ENCODE measurements at regions not wholly inside any gene's neighbourhood (a gene's known extent, or its start where the extent isn't known, plus 50 kb on each side); places are given as distances from the start of the nearest gene placed in this dataset.
A peak's percentile ranks its signal among the peaks of the same experiment; 100 is the strongest.

- no peak for TF ChIP-seq TCF12 (IDR thresholded peaks at IDR 0.05)
- TF ChIP-seq TCF12 (CRISPR knock-in tag; IDR thresholded peaks at IDR 0.05), result peak; percentile 97
- peak; percentile 31; the same call in 1 of the 2 replicates for TF ChIP-seq SRY (CRISPR knock-in tag; IDR thresholded peaks at IDR 0.05)
- TF ChIP-seq AGO2 (optimal IDR thresholded peaks at IDR 0.05; ENCODE audit: low read depth, low read length), result peak; percentile 42
- TF ChIP-seq RXRA (CRISPR knock-in tag; IDR thresholded peaks at IDR 0.05), result peak; percentile 92
- TF ChIP-seq ZNF180 (CRISPR knock-in tag; IDR thresholded peaks at IDR 0.05; ENCODE audit: borderline replicate concordance, low read depth), result no peak
- TF ChIP-seq TBX2 (CRISPR knock-in tag; IDR thresholded peaks at IDR 0.05; ENCODE audit: borderline replicate concordance), result peak; percentile 96
- TF ChIP-seq FOXO1 (CRISPR knock-in tag; IDR thresholded peaks at IDR 0.05), result peak; percentile 83; the same call in 1 of the 2 replicates
- peak; percentile 72; the same call in 1 of the 2 replicates for TF ChIP-seq ZNF878 (CRISPR knock-in tag; IDR thresholded peaks at IDR 0.05)
- TF ChIP-seq ZNF121 (CRISPR knock-in tag; IDR thresholded peaks at IDR 0.05), result peak; percentile 53; the same call in 1 of the 2 replicates
- peak; percentile 89; the same call in 1 of the 2 replicates for TF ChIP-seq ZNF740 (CRISPR knock-in tag; IDR thresholded peaks at IDR 0.05)
- no peak for TF ChIP-seq CAMTA2 (CRISPR knock-in tag; IDR thresholded peaks at IDR 0.05; ENCODE audit: borderline replicate concordance)
- peak; percentile 75; the same call in 1 of the 2 replicates for TF ChIP-seq SPEN (CRISPR knock-in tag; IDR thresholded peaks at IDR 0.05; ENCODE audit: low read depth)
- peak; percentile 46 for TF ChIP-seq GABPB1 (CRISPR knock-in tag; IDR thresholded peaks at IDR 0.05)
- TF ChIP-seq TCF7 (IDR thresholded peaks at IDR 0.05; ENCODE audit: low read depth), result peak; percentile 90
- TF ChIP-seq TARDBP (CRISPR knock-in tag; IDR thresholded peaks at IDR 0.05), result peak; percentile 97
- peak; percentile 97 for TF ChIP-seq HIC2 (CRISPR knock-in tag; IDR thresholded peaks at IDR 0.05; ENCODE audit: low read depth)
- peak; percentile 60 for TF ChIP-seq RAD21 (CRISPR knock-in tag; IDR thresholded peaks at IDR 0.05)
- TF ChIP-seq ZSCAN12 (CRISPR knock-in tag; IDR thresholded peaks at IDR 0.05), result no peak
- peak; percentile 93 for TF ChIP-seq PAXIP1 (CRISPR knock-in tag; conservative IDR thresholded peaks at IDR 0.05)
- TF ChIP-seq ATF2 (CRISPR knock-in tag; IDR thresholded peaks at IDR 0.05), result peak; percentile 92
- TF ChIP-seq MED8 (CRISPR knock-in tag; IDR thresholded peaks at IDR 0.05; ENCODE audit: insufficient replicate concordance), result peak; percentile 100
- TF ChIP-seq HNRNPL (IDR thresholded peaks at IDR 0.05; ENCODE audit: low read depth, low read length), result peak; percentile 96
- TF ChIP-seq HNRNPLL (IDR thresholded peaks at IDR 0.05; ENCODE audit: low read depth, low read length, poor library complexity, severe bottlenecking), result peak; percentile 45
Observed at GRCh38 chr1:234960722-234961455, 167.7 kb downstream of the TOMM20 start (continued).
